ENCODE measurements at regions not wholly inside any gene's neighbourhood (a gene's known extent, or its start where the extent isn't known, plus 50 kb on each side); places are given as distances from the start of the nearest gene placed in this dataset.
A peak's percentile ranks its signal among the peaks of the same experiment; 100 is the strongest.

GRCh38 chr2:8225798-8226197, 456.1 kb upstream of the ID2 start:
- Histone ChIP-seq H3K9ac (ENCODE audit: low read length) (no peak overlapping the region), H3K4me1 (ENCODE audit: control insufficient read depth, insufficient read depth, low read depth, low read length) (no peaks in the 10 kb centered on the region), H3K4ac (ENCODE audit: low read depth in 1 of 2, low read length in 2 of 2) (no peak overlapping the region), H3K4me2 (ENCODE audit: low read length, poor library complexity, severe bottlenecking) (no peak overlapping the region), H3K36me3 (ENCODE audit: control insufficient read depth in 1 of 2, insufficient read depth in 2 of 2, low read depth in 1 of 2, low read length in 2 of 2) (no peaks in the 10 kb centered on the region), H4K91ac (ENCODE audit: low read length) (no peak overlapping the region), H3K79me1 (replicated peaks; ENCODE audit: low read length, poor library complexity, severe bottlenecking) (no peaks in the 10 kb centered on the region), H3K14ac (ENCODE audit: low read length in 2 of 2) (no peak overlapping the region), H2AFZ (ENCODE audit: low read depth, low read length) (no peak overlapping the region), H3K4me3 (ENCODE audit: insufficient read depth in 1 of 2, low read depth in 1 of 2, low read length in 2 of 2) (no peak overlapping the region), H3K27ac (ENCODE audit: low read length, poor library complexity, severe bottlenecking) (no peak overlapping the region), H3K9me3 (ENCODE audit: control insufficient read depth, low read length) (no peaks in the 10 kb centered on the region), H3K27me3 (ENCODE audit: control insufficient read depth in 1 of 2, insufficient read depth in 1 of 2, low read length in 2 of 2) (no peaks in the 10 kb centered on the region), H3K18ac (ENCODE audit: low read depth in 1 of 2, low read length in 2 of 2) (no peak overlapping the region), H4K8ac (ENCODE audit: low read length) (no peak overlapping the region), H2BK5ac (ENCODE audit: low read depth, low read length, poor library complexity, severe bottlenecking) (no peak overlapping the region), H2AK5ac (ENCODE audit: low read length, severe bottlenecking) (no peak overlapping the region), H2BK12ac (ENCODE audit: low read length in 2 of 2) (no peak overlapping the region), H3K23ac (ENCODE audit: low read length in 2 of 2) (no peak overlapping the region), H2BK15ac (ENCODE audit: low read depth, poor library complexity, severe bottlenecking) (peak overlapping the region; percentile 36), H2BK120ac (ENCODE audit: low read depth, low read length) (no peak overlapping the region)
- DNase-seq: no peak
- WGBS: over 99% methylated on average over 6 of the region's 6 CpGs

GRCh38 chr2:8229546-8229986, 452.3 kb upstream of the ID2 start:
- Histone ChIP-seq H2AK5ac (ENCODE audit: low read length, severe bottlenecking) (no peak overlapping the region), H3K27ac (ENCODE audit: low read length, poor library complexity, severe bottlenecking) (peak overlapping the region; percentile 7), H2BK120ac (ENCODE audit: low read depth, low read length) (no peak overlapping the region), H3K4me3 (ENCODE audit: insufficient read depth in 1 of 2, low read depth in 1 of 2, low read length in 2 of 2) (peak overlapping the region in 1 of 2 experiments; percentile 30), H3K4ac (ENCODE audit: low read depth in 1 of 2, low read length in 2 of 2) (no peak overlapping the region), H2AFZ (ENCODE audit: low read depth, low read length) (no peak overlapping the region), H4K8ac (ENCODE audit: low read length) (no peak overlapping the region), H3K18ac (ENCODE audit: low read depth in 1 of 2, low read length in 2 of 2) (peak overlapping the region in 1 of 2 experiments; percentile 72), H3K4me2 (ENCODE audit: low read length, poor library complexity, severe bottlenecking) (no peak overlapping the region), H2BK15ac (ENCODE audit: low read depth, poor library complexity, severe bottlenecking) (no peak overlapping the region), H2BK12ac (ENCODE audit: low read length in 2 of 2) (peak overlapping the region in 1 of 2 experiments; percentile 42), H3K9me3 (ENCODE audit: control insufficient read depth, low read length) (no peaks in the 10 kb centered on the region), H3K23ac (ENCODE audit: low read length in 2 of 2) (no peak overlapping the region), H4K91ac (ENCODE audit: low read length) (no peak overlapping the region), H3K14ac (ENCODE audit: low read length in 2 of 2) (no peak overlapping the region), H3K9ac (ENCODE audit: low read length) (peak overlapping the region; percentile 27), H2BK5ac (ENCODE audit: low read depth, low read length, poor library complexity, severe bottlenecking) (no peak overlapping the region), H3K4me1 (ENCODE audit: control insufficient read depth, insufficient read depth, low read depth, low read length) (peaks cover under 1% of the 10 kb centered on the region), H3K27me3 (ENCODE audit: control insufficient read depth in 1 of 2, insufficient read depth in 1 of 2, low read length in 2 of 2) (no peaks in the 10 kb centered on the region), H3K36me3 (ENCODE audit: control insufficient read depth in 1 of 2, insufficient read depth in 2 of 2, low read depth in 1 of 2, low read length in 2 of 2) (no peaks in the 10 kb centered on the region), H3K79me1 (replicated peaks; ENCODE audit: low read length, poor library complexity, severe bottlenecking) (no peaks in the 10 kb centered on the region)
- peak; percentile 61 for DNase-seq
- 72% methylated on average over 10 of the region's 10 CpGs for WGBS

GRCh38 chr2:8230466-8230865, 451.4 kb upstream of the ID2 start:
- H3K4ac ChIP-seq (ENCODE audit: low read depth in 1 of 2, low read length in 2 of 2): no peak overlapping the region
- no peak overlapping the region for H3K23ac ChIP-seq (ENCODE audit: low read length in 2 of 2)
- H3K4me1 ChIP-seq (ENCODE audit: control insufficient read depth, insufficient read depth, low read depth, low read length): peaks cover 4% of the 10 kb centered on the region
- H3K27me3 ChIP-seq (ENCODE audit: control insufficient read depth in 1 of 2, insufficient read depth in 1 of 2, low read length in 2 of 2): no peaks in the 10 kb centered on the region
- H2BK5ac ChIP-seq (ENCODE audit: low read depth, low read length, poor library complexity, severe bottlenecking): no peak overlapping the region
- no peak overlapping the region for H2BK120ac ChIP-seq (ENCODE audit: low read depth, low read length)
- H2AK5ac ChIP-seq (ENCODE audit: low read length, severe bottlenecking): no peak overlapping the region
- no CpG with 5 or more reads among the region's 1 CpG for WGBS
- no peak overlapping the region for H3K27ac ChIP-seq (ENCODE audit: low read length, poor library complexity, severe bottlenecking)
- H3K36me3 ChIP-seq (ENCODE audit: control insufficient read depth in 1 of 2, insufficient read depth in 2 of 2, low read depth in 1 of 2, low read length in 2 of 2): no peaks in the 10 kb centered on the region
- no peak overlapping the region for H3K4me2 ChIP-seq (ENCODE audit: low read length, poor library complexity, severe bottlenecking)
- H3K18ac ChIP-seq (ENCODE audit: low read depth in 1 of 2, low read length in 2 of 2): no peak overlapping the region
- H3K9ac ChIP-seq (ENCODE audit: low read length): no peak overlapping the region
- no peak overlapping the region for H2BK15ac ChIP-seq (ENCODE audit: low read depth, poor library complexity, severe bottlenecking)
- no peak overlapping the region for H2AFZ ChIP-seq (ENCODE audit: low read depth, low read length)
- no peak overlapping the region for H4K91ac ChIP-seq (ENCODE audit: low read length)
- H3K4me3 ChIP-seq (ENCODE audit: insufficient read depth in 1 of 2, low read depth in 1 of 2, low read length in 2 of 2): no peak overlapping the region
- H2BK12ac ChIP-seq (ENCODE audit: low read length in 2 of 2): no peak overlapping the region
- H4K8ac ChIP-seq (ENCODE audit: low read length): no peak overlapping the region
- H3K14ac ChIP-seq (ENCODE audit: low read length in 2 of 2): no peak overlapping the region
- H3K9me3 ChIP-seq (ENCODE audit: control insufficient read depth, low read length): no peaks in the 10 kb centered on the region
- DNase-seq: no peak
- no peaks in the 10 kb centered on the region for H3K79me1 ChIP-seq (replicated peaks; ENCODE audit: low read length, poor library complexity, severe bottlenecking)

GRCh38 chr2:8231902-8232301, 450.0 kb upstream of the ID2 start:
- Histone ChIP-seq H2BK120ac (ENCODE audit: low read depth, low read length) (no peak overlapping the region), H2AFZ (ENCODE audit: low read depth, low read length) (no peak overlapping the region), H4K8ac (ENCODE audit: low read length) (no peak overlapping the region), H3K14ac (ENCODE audit: low read length in 2 of 2) (no peak overlapping the region), H3K9me3 (ENCODE audit: control insufficient read depth, low read length) (no peaks in the 10 kb centered on the region), H2BK12ac (ENCODE audit: low read length in 2 of 2) (no peak overlapping the region), H3K4me1 (ENCODE audit: control insufficient read depth, insufficient read depth, low read depth, low read length) (peaks cover 4% of the 10 kb centered on the region), H3K4me3 (ENCODE audit: insufficient read depth in 1 of 2, low read depth in 1 of 2, low read length in 2 of 2) (no peak overlapping the region), H3K27me3 (ENCODE audit: control insufficient read depth in 1 of 2, insufficient read depth in 1 of 2, low read length in 2 of 2) (no peaks in the 10 kb centered on the region), H3K79me1 (replicated peaks; ENCODE audit: low read length, poor library complexity, severe bottlenecking) (no peaks in the 10 kb centered on the region), H3K9ac (ENCODE audit: low read length) (no peak overlapping the region), H2BK15ac (ENCODE audit: low read depth, poor library complexity, severe bottlenecking) (no peak overlapping the region), H3K27ac (ENCODE audit: low read length, poor library complexity, severe bottlenecking) (no peak overlapping the region), H2BK5ac (ENCODE audit: low read depth, low read length, poor library complexity, severe bottlenecking) (no peak overlapping the region), H3K4me2 (ENCODE audit: low read length, poor library complexity, severe bottlenecking) (no peak overlapping the region), H4K91ac (ENCODE audit: low read length) (no peak overlapping the region), H3K18ac (ENCODE audit: low read depth in 1 of 2, low read length in 2 of 2) (no peak overlapping the region), H3K4ac (ENCODE audit: low read depth in 1 of 2, low read length in 2 of 2) (no peak overlapping the region), H2AK5ac (ENCODE audit: low read length, severe bottlenecking) (no peak overlapping the region), H3K23ac (ENCODE audit: low read length in 2 of 2) (no peak overlapping the region), H3K36me3 (ENCODE audit: control insufficient read depth in 1 of 2, insufficient read depth in 2 of 2, low read depth in 1 of 2, low read length in 2 of 2) (no peaks in the 10 kb centered on the region)
- whole genome bisulfite sequencing: 95% methylated on average over 3 of the region's 3 CpGs
- no peak for DNase-seq

Measured in mesenchymal stem cell (in vitro differentiated cells and primary cell).